COLO668 (cell line): ENCODE measurements at regions not wholly inside any gene's neighbourhood (a gene's known extent, or its start where the extent isn't known, plus 50 kb on each side); places are given as distances from the start of the nearest gene placed in this dataset.
A peak's percentile ranks its signal among the peaks of the same experiment; 100 is the strongest.

ENCODE experiments used
- DNase-seq: peaks from one replicate; lab custom pipeline; 2025; ENCODE audit not compliant: unreplicated experiment; lab: John Stamatoyannopoulos, UW

- DNase-seq, result no peak
Measured at GRCh38 chr20:58092353-58092752, 136.1 kb downstream of the ANKRD60 start.

DNA sequence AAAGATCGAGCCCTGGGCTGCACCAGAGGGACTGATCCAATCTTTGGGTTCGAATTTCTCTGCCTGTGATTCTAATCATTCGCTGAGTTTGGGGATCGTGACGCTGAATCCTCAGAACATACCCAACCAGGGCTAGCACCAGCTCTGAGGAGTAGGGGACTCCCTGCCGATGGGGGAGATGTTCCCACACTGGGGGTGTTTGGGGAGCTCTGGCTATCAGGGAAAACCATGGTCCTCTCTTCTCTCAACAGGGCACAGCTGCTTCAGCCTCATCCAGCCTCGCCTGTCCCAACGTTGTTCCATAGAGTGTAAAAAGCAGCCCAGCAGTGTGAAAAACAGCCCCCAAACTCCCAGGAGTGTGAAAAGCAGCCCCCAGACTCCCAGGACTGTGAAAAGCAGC lies 136.6 kb downstream of the ANKRD60 start:
- DNase-seq, result no peak

DNA sequence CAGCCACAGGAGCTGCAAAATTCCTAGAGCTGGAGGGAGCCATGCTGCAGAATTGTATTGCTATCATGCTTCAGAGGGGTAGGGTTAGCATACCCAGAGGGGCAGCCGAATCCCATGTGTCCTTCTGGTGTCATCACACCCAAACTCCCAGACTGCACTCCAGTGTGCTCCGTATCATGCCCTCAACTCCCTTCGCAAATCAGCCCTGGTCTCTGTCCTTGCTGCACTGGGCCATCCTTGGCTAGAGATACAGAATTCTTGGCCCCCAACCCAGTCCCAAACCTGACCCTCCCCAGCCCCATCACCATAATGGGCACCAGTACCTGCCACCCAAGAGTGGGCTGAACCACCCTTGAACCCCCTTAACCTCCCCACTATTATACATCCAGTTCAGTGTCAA lies 138.3 kb downstream of the ANKRD60 start:
- no peak for DNase-seq

DNA sequence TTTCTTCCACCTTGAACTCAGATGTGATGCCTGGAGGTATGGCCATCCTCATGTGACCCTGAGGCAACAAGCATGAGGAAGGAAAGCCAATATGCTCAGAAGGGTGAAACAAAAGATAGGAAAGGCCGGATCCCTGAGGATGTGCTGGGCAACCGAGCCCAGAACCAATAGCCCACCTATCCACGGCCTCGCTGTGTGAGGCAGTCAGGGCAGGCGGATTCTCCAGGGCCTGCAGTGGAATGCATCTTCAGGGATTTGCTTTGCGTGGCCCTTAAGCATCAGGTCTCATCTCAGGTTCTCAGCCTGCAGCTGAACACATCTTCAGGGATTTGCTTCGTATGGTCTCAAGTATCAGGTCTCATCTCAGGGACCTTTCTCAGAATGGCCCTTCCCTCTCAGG lies 139.8 kb downstream of the ANKRD60 start:
- DNase-seq, result no peak

- DNase-seq, result no peak
Measured at GRCh38 chr20:58088105-58088504, 140.3 kb downstream of the ANKRD60 start.

DNA sequence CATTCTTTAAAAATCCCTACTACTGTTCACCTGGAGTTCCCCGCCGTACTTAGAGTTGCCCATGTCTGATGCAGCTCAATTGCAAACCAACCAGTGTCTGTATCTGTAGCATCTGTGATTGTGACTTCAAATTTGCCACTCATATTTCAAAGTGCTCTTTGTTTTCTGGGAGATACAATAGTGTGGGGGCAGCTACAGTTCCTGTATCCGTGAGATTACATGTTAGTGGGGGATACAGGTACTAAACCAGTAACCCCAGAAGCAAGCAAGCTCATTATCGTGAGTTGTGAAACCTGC lies 140.9 kb downstream of the ANKRD60 start:
- DNase-seq, result no peak

- DNase-seq, result peak; percentile 7
Measured at GRCh38 chr20:58086763-58087561, 141.5 kb downstream of the ANKRD60 start.

DNA sequence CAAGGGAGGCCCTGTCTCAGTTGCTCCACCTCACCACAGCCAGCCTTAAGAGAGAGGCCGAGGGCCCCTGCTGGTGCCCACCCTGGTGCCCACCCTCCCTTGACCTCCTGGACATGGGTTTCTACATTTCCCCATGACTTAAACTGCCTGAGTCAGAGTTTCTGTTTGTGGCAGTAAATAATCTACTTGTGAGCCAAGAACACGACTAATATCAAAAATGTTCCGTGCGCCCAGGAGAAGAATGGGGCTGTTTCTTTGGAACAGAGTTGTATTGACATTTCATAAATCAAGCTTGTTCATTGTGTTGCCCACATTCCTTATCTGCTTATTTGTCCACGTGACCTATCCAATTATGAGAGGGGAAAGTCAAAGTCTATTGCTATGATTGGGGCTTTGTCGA lies 143.5 kb downstream of the ANKRD60 start:
- DNase-seq, result no peak

DNA sequence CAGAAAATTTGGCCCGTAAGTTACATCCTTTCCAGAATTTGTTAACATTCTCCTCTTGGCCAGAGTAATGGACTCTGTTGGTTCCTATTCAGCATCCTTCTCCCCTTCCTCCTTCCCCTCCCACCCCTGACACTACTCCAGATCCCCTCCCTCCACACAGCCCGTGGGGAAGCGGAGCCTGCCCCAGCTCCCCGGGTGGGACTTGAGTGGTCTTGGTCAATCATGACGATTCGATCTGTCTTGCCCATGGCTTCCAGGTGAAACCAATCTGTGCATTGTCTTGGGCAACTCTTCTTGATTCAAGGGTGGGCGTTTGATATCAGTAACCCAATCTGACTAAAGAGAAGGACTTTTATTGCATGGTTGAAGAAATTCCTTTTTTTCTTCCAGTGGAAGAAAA lies 143.9 kb downstream of the ANKRD60 start:
- DNase-seq, result no peak

GRCh38 chr20:58081846-58082245 lies 146.6 kb downstream of the ANKRD60 start:
- DNase-seq, result no peak

DNA sequence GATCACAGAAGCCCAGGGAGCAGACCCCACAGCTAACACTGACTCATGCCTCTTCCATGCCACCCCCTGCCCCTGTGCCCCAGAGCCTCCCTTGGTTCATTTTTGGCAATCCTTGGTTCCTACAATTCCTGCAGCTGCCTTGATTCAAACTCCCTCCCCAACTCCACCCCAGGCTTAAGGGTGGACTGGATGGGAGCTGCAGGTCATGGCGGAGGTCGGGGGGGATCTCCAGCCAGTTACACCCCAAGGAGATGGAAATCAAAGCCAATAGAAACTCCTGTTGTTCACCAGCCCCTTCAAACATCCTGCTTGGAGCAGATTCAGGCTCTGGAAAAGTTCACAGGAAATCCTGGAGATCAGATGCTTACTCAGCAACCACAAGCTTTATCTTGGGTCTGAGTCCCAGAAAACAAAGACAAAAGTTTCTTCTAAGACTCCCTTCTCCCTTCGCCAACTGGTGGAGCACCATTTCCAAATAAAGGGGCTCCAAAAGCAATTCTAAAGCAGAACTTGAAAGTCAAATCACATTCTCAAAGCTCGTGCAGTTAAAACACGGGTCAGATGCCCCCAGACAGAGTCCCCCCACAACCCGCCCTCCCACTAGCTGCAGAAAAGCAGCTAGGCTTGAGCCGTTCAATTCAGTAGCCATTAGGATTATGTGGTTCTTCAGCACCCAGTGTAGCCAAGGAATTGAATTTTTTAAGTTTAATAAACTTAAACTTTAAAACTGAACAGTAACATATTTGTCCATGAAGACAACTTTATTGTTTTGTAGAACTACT lies 149.5 kb downstream of the ANKRD60 start:
- DNase-seq, result no peak

DNA sequence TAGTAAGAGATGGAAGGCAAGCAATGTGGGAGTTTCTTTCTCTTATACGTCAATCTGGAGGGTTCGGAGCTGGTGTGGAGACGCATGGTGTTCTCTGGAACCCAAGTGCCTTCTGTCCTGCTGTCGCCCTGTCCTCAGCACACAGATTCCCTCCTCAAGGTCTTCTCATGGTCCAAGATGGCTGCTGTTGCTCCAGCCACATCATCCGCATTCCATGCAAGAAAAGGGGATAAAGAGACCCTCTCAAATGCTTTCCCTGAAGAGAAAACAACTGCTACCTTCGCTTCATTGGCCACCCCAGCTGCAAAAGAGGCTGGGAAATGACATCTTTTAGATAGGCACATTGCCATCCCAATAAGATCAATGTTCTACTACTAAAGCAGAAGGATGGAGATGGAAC lies 151.2 kb downstream of the ANKRD60 start:
- DNase-seq, result no peak

- no peak for DNase-seq
Measured at GRCh38 chr20:58076405-58076804, 152.0 kb downstream of the ANKRD60 start.

DNA sequence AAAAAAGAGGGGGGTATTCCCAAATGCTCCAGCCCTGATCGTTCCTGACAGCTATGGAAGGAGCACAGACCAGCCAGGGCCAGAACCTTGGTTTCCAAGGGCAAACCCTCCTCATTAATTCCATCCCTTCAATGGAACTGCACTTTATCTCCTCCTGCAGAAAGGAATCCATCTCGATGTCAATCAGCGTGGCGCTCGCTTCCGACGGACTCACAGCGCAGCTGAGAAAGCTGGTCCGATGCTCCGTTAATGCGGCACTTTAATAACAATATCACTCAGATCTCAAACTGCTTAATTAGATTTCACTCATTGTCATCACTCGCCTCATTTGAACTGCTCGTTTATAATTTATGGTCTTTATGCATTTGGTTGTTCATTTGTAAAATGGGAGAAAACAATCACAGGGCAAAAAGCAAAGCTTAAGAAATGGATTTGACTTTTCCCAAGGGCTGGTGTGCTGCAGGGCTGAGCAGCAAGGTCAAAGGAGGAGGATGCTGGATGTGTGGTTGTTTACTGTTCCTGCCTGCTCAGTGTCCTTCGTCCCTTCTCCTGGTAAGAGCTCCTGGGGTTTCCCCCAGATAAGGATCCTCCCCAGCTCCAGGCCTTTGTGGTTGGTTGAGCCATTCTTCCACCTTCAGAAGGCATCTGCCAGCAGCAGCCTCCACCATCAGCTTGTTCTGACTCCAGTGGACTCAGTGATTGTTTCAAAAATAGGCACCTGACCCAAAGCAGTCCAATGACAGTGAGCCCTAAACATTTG lies 152.7 kb downstream of the ANKRD60 start:
- no peak for DNase-seq

DNA sequence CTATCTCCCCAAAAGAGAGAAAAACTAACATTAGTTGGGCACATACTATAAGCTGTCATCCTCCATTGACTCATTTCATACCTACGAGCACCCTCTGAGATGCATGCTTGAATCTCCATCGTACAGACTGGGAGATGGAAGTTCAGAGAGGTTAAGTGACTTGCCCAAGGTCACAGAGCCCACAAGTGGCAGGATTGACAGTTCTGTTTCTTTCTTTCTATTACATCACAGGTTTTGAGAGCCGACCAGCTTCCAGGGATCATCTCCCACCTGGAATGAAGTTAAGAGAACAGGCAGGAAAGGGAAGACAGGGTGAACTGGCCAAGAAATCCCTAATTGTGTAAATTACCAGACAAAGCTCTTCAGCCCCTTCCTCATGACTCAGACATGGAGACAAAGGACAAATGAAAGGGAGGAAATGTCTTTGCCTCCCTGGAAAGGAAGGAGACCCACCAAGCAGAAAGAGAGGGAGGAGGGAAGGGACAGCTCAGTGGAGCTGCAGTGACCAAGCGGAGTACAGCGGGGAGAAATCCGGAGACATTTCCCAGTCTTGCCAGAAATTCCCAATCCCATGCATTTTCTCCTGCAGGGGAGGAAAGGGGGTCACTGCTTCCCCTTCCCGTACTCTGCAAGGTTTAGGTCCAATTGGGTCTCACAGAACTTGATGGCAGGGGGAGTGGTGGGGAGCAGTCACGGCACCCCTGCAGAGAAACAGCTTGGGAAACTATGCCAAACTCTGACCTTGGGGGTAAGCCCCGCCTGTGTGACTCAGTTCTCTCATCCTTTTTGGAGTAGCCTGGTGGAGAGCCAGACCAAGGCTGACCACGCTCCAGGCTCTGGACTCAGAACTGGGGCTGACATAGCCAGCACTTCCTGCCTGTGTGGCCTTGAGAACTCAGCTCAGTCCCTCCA lies 154.3 kb downstream of the ANKRD60 start:
- no peak for DNase-seq

DNA sequence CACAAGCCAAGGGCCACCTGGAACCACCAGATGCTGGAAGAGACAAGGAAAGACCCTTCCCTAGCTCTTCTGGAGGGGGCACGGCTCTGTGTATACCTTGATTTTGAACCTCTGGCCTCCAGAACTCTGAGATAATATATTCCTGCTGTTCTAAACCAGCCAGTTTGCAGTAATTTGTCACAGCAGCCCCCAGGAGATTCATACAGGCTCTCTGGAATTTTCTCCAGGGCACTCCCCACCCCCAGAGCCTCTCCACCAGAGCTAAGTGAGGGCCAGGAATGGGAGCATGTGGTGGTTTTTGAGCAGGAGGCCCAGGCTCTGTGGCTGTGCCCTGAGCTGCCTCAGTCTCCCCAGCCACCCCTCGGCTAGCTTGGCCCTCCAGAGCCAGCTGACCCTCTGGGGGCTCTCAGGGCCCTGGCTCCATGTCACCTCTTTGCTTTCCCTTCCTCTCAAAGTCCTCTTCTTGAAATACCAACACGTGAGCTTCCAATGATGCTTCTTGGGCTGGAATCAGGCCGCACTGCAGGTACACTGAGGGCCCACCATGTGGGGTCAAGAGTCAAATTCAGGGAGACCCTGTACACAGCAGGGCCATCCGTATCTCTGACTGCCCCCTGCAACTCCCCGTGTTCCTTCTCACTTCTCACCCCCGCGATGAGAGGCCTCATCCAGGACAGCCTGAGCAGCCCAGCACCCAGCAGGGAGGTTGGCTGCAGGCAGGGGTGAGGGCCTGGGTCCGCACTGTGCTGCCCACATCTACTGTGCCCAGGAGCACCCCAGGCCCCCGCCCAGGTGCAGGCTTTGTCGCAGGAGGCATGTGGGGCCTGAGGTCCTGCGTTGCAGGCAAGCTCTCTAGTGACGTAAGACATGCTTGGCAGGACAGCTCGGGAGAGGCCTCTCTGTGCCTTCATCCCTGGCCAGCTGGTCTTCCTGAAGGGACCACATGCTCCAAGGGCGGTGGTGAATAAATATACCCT lies 155.5 kb downstream of the ANKRD60 start:
- no peak for DNase-seq

DNA sequence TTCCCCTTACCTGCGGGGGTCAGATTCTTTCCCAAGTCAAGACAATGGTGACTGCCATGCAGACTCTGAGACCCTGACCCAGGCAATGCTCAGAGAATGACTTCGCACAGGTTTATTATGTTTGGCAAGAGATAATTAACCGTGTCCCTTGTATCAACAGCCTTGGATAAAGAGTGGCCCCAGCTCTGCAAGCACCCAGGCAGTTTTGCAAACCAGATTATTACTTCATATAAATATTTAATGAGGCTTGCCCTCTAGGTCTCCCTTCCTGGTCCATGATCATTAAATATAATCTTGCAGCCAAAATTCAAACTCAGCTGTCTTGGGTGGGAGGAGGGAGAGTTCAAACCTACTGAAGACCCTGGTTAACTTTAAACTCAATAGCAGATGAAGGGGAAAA lies 156.5 kb downstream of the ANKRD60 start:
- no peak for DNase-seq

DNA sequence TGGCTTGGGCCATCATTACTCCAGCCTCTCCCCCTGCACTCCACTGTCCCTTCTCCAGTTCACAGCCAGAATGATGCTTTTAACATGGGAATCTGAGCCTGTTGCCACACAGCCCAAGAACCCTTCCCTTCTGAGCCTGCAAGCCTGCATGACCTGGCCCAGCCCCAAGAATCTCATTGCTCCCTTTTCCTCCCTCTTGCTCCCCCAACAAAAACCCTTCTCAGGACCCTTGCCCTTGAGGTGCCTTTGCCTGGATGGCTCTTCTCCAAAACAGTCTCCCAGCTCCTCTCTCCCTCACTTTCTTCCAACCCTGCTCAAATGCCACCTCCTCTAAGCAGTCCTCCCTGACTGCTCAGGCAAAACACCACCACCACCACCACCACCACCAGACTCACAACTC lies 157.2 kb downstream of the ANKRD60 start:
- no peak for DNase-seq

DNA sequence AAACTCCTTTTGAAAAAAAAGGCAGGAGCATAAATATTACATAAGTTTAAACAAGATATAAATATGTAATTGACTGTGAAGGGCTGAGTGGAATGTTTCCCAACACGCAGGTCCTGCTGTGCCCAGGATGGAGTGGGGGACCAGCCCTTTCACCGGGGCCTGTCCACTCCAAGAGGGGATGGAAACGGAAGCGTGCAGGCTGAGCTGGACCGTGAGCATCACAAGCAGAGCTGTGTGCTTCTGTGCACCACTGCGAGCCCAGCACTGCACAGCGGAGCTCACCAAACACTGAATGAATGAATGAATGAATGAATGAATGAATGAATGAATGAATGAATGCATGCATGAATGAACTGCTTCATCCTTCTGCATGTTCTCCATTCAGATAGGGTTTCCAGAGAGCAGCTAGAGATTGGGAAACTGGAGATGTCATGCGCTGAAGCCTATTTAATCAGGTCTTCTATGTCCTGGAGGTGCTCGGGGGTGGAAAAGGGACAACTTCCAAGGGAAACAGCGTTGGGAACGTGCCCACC lies 157.7 kb downstream of the ANKRD60 start:
- no peak for DNase-seq
